ENCODE measurements at regions not wholly inside any gene's neighbourhood (a gene's known extent, or its start where the extent isn't known, plus 50 kb on each side); places are given as distances from the start of the nearest gene placed in this dataset.
A peak's percentile ranks its signal among the peaks of the same experiment; 100 is the strongest.

- no peak for DNase-seq (ENCODE audit: low read depth, low spot score)
These were observed 53.7 kb upstream of the TRAK1 start for GRCh38 chr3:42037318-42037945.

- no peak for DNase-seq (ENCODE audit: low read depth, low spot score)
These were observed 54.7 kb upstream of the TRAK1 start for GRCh38 chr3:42036483-42036823.

GRCh38 chr3:42035816-42036482 lies 55.2 kb upstream of the TRAK1 start:
- no peak for DNase-seq (ENCODE audit: low read depth, low spot score)

GRCh38 chr3:42035007-42035406 lies 56.1 kb upstream of the TRAK1 start:
- DNase-seq (ENCODE audit: low read depth, low spot score) = no peak

- DNase-seq (ENCODE audit: low read depth, low spot score) = no peak
These were observed 57.4 kb upstream of the TRAK1 start for GRCh38 chr3:42033741-42034140.

GRCh38 chr3:42032693-42033349 lies 58.3 kb upstream of the TRAK1 start:
- DNase-seq (ENCODE audit: low read depth, low spot score) = no peak

- no peak for DNase-seq (ENCODE audit: low read depth, low spot score)
These were observed 59.2 kb upstream of the TRAK1 start for GRCh38 chr3:42031808-42032480.

- no peak for DNase-seq (ENCODE audit: low read depth, low spot score)
These were observed 62.7 kb upstream of the TRAK1 start for GRCh38 chr3:42028474-42028873.

- DNase-seq (ENCODE audit: low read depth, low spot score) = no peak
These were observed 63.6 kb upstream of the TRAK1 start for GRCh38 chr3:42027571-42027970.

GRCh38 chr3:42025370-42026138 lies 63.7 kb upstream of the ULK4 start:
- peak; percentile 88 for DNase-seq (ENCODE audit: low read depth, low spot score)

GRCh38 chr3:42024591-42025351 lies 62.9 kb upstream of the ULK4 start:
- DNase-seq (ENCODE audit: low read depth, low spot score) = no peak

GRCh38 chr3:42023380-42023779 lies 61.5 kb upstream of the ULK4 start:
- DNase-seq (ENCODE audit: low read depth, low spot score) = no peak

GRCh38 chr3:42022355-42022754 lies 60.5 kb upstream of the ULK4 start:
- no peak for DNase-seq (ENCODE audit: low read depth, low spot score)

- no peak for DNase-seq (ENCODE audit: low read depth, low spot score)
These were observed 58.9 kb upstream of the ULK4 start for GRCh38 chr3:42020684-42021307.

- no peak for DNase-seq (ENCODE audit: low read depth, low spot score)
These were observed 58.0 kb upstream of the ULK4 start for GRCh38 chr3:42019953-42020260.

- DNase-seq (ENCODE audit: low read depth, low spot score) = no peak
These were observed 57.4 kb upstream of the ULK4 start for GRCh38 chr3:42019144-42019952.

GRCh38 chr3:42014921-42015533 lies 53.1 kb upstream of the ULK4 start:
- no peak for DNase-seq (ENCODE audit: low read depth, low spot score)

- no peak for DNase-seq (ENCODE audit: low read depth, low spot score)
These were observed 52.6 kb upstream of the ULK4 start for GRCh38 chr3:42014458-42014920.

- no peak for DNase-seq (ENCODE audit: low read depth, low spot score)
These were observed 52.0 kb upstream of the ULK4 start for GRCh38 chr3:42013691-42014457.

Measured in iPS DF 19.7 (cell line).